Keratinocyte (primary cell): ENCODE measurements at regions not wholly inside any gene's neighbourhood (a gene's known extent, or its start where the extent isn't known, plus 50 kb on each side); places are given as distances from the start of the nearest gene placed in this dataset.

ENCODE experiments used
- DNase-seq: peaks from one replicate; pipeline ENCODE4 v3.0.0-alpha.2; 2011; ENCODE audit warnings: low read depth, missing footprints, low spot score
- FAIRE-seq: peaks from 2 replicates; lab custom pipeline; 2011; peaks lifted over from hg19 to GRCh38; lab: Jason Lieb, UNC
- H2AFZ ChIP-seq: 2 replicates; pipeline ENCODE4 v1.6.0; 2012; ENCODE audit warnings: low read length, control low read depth, inconsistent platforms; ENCODE audit not compliant: control insufficient read depth
- H3K27ac ChIP-seq: 2 replicates; pipeline ENCODE4 v1.5.1; 2011; ENCODE audit warnings: low read length; ENCODE audit not compliant: control insufficient read depth, insufficient read depth
- H3K27me3 ChIP-seq: 3 replicates; pipeline ENCODE4 v1.6.0; 2011; ENCODE audit warnings: low read length; ENCODE audit not compliant: control insufficient read depth, insufficient read depth; ENCODE audit errors: extremely low read depth
- H3K36me3 ChIP-seq, 2 experiments: 2 replicates in 1 of 2; 3 replicates in 1 of 2; pipeline ENCODE4 v1.5.1; 2011; ENCODE audit warnings: low read length in 2 of 2, mild to moderate bottlenecking in 1 of 2; ENCODE audit not compliant: control insufficient read depth in 2 of 2, insufficient read depth in 2 of 2; ENCODE audit errors: extremely low read depth in 1 of 2
- H3K4me1 ChIP-seq: 3 replicates; pipeline ENCODE4 v1.5.1; 2011; ENCODE audit warnings: low read length; ENCODE audit not compliant: control insufficient read depth, insufficient read depth; ENCODE audit errors: extremely low read depth
- H3K4me2 ChIP-seq: 3 replicates; pipeline ENCODE4 v1.6.0; 2011; ENCODE audit warnings: low read depth, low read length; ENCODE audit not compliant: control insufficient read depth, insufficient read depth; ENCODE audit errors: extremely low read depth
- H3K4me3 ChIP-seq, 3 experiments: fragments of 200-600 bp in 1 of 3; sonication (generic) in 1 of 3; 2 replicates in 2 of 3; 3 replicates in 1 of 3; pipeline ENCODE4 v1.5.1; 2011 to 2016; ENCODE audit warnings: low read length in 3 of 3, mild to moderate bottlenecking in 3 of 3, control low read depth in 2 of 3, inconsistent platforms in 1 of 3, low read depth in 1 of 3, mixed read lengths in 1 of 3, mixed run types in 1 of 3, moderate library complexity in 1 of 3; ENCODE audit not compliant: control insufficient read depth in 2 of 3, insufficient read depth in 2 of 3; ENCODE audit errors: extremely low read depth in 1 of 3
- H3K79me2 ChIP-seq: 2 replicates; pipeline ENCODE4 v1.6.0; 2012; ENCODE audit warnings: low read length; ENCODE audit not compliant: control insufficient read depth, insufficient read depth
- H3K9ac ChIP-seq: 3 replicates; pipeline ENCODE4 v1.6.0; 2011; ENCODE audit warnings: low read length; ENCODE audit not compliant: control insufficient read depth, insufficient read depth; ENCODE audit errors: extremely low read depth
- H3K9me1 ChIP-seq: 3 replicates; pipeline ENCODE4 v1.6.0; 2011; ENCODE audit warnings: low read length; ENCODE audit not compliant: control insufficient read depth, insufficient read depth; ENCODE audit errors: extremely low read depth
- H3K9me3 ChIP-seq: 2 replicates; pipeline ENCODE4 v1.5.1; 2012; ENCODE audit warnings: low read depth, low read length; ENCODE audit not compliant: control insufficient read depth
- H4K20me1 ChIP-seq: 3 replicates; pipeline ENCODE4 v1.6.0; 2011; ENCODE audit warnings: low read length; ENCODE audit not compliant: control insufficient read depth, insufficient read depth; ENCODE audit errors: extremely low read depth
- CTCF ChIP-seq, 3 experiments: IDR thresholded peaks in 1 of 3; conservative IDR thresholded peaks in 1 of 3; optimal IDR thresholded peaks in 1 of 3; 2 replicates in 2 of 3; 3 replicates in 1 of 3; pipeline versions ENCODE3 to v1.5.1; 2011; ENCODE audit warnings: low read length in 3 of 3, mild to moderate bottlenecking in 3 of 3, moderate library complexity in 2 of 3, control low read depth in 1 of 3, inconsistent platforms in 1 of 3; ENCODE audit not compliant: insufficient read depth in 2 of 3; ENCODE audit errors: extremely low read depth in 1 of 3
- EZH2 ChIP-seq: IDR thresholded peaks from one replicate; pipeline ENCODE4 v1.6.1; 2012; ENCODE audit warnings: inconsistent platforms, mild to moderate bottlenecking, low read length, moderate library complexity
- dilution Hi-C: fragments of 300-500 bp; cut with MboI; formaldehyde crosslinking; loops from one replicate; pipeline ENCODE4 v1.7.0; 2020; ENCODE audit warnings: low sequenced_read_pairs; ENCODE audit not compliant: extremely low pct_ligation_motif_present

- H2AFZ ChIP-seq, result no peak overlapping the region
- H3K4me3 ChIP-seq, result no peak overlapping the region
- no peaks in the 10 kb centered on the region for H3K9me3 ChIP-seq
- dilution Hi-C loops, result no loop called here
- H3K9me1 ChIP-seq, result no peaks in the 10 kb centered on the region
- no peak overlapping the region for H3K27ac ChIP-seq
- no peak for DNase-seq
- no peaks in the 10 kb centered on the region for H4K20me1 ChIP-seq
- no peak overlapping the region for H3K9ac ChIP-seq
- FAIRE-seq, result no peak
- no peak overlapping the region for H3K4me2 ChIP-seq
- TF ChIP-seq CTCF (optimal IDR thresholded peaks at IDR 0.05 in 1 of 3, IDR thresholded peaks at IDR 0.05 in 1 of 3, conservative IDR thresholded peaks at IDR 0.05 in 1 of 3; ENCODE audit: extremely low read depth in 1 of 3, insufficient read depth in 2 of 3, low read length in 3 of 3) (no peak), EZH2 (no peak)
- H3K4me1 ChIP-seq, result no peaks in the 10 kb centered on the region
- no peaks in the 10 kb centered on the region for H3K36me3 ChIP-seq
- H3K79me2 ChIP-seq, result no peaks in the 10 kb centered on the region
- no peaks in the 10 kb centered on the region for H3K27me3 ChIP-seq
Observed at GRCh38 chr16:66044089-66044488, 322.4 kb upstream of the CDH5 start.

- Histone ChIP-seq H4K20me1 (no peaks in the 10 kb centered on the region), H3K4me2 (no peak overlapping the region), H3K9me3 (no peaks in the 10 kb centered on the region), H3K4me1 (no peaks in the 10 kb centered on the region), H3K79me2 (no peaks in the 10 kb centered on the region), H3K27me3 (no peaks in the 10 kb centered on the region), H3K4me3 (no peak overlapping the region), H2AFZ (no peak overlapping the region), H3K9ac (no peak overlapping the region), H3K27ac (no peak overlapping the region), H3K9me1 (no peaks in the 10 kb centered on the region), H3K36me3 (no peaks in the 10 kb centered on the region)
- no peak for FAIRE-seq
- no peak for DNase-seq
- TF ChIP-seq EZH2, result no peak
- no peak for TF ChIP-seq CTCF (optimal IDR thresholded peaks at IDR 0.05 in 1 of 3, IDR thresholded peaks at IDR 0.05 in 1 of 3, conservative IDR thresholded peaks at IDR 0.05 in 1 of 3; ENCODE audit: extremely low read depth in 1 of 3, insufficient read depth in 2 of 3, low read length in 3 of 3)
- dilution Hi-C loops, result no loop called here
Observed at GRCh38 chr16:66043326-66043725, 323.2 kb upstream of the CDH5 start.
